Keratinocyte (primary cell): ENCODE measurements at regions not wholly inside any gene's neighbourhood (a gene's known extent, or its start where the extent isn't known, plus 50 kb on each side); places are given as distances from the start of the nearest gene placed in this dataset.

Source experiments
- CTCF ChIP-seq, 3 experiments: IDR thresholded peaks in 1 of 3; conservative IDR thresholded peaks in 1 of 3; optimal IDR thresholded peaks in 1 of 3; 2 replicates in 2 of 3; 3 replicates in 1 of 3; pipeline versions ENCODE3 to v1.5.1; 2011; ENCODE audit warnings: low read length in 3 of 3, mild to moderate bottlenecking in 3 of 3, moderate library complexity in 2 of 3, control low read depth in 1 of 3, inconsistent platforms in 1 of 3; ENCODE audit not compliant: insufficient read depth in 2 of 3; ENCODE audit errors: extremely low read depth in 1 of 3
- EZH2 ChIP-seq: IDR thresholded peaks from one replicate; pipeline ENCODE4 v1.6.1; 2012; ENCODE audit warnings: inconsistent platforms, mild to moderate bottlenecking, low read length, moderate library complexity

GRCh38 chrX:104376937-104377336, 122.2 kb upstream of the ESX1 start:
- TF ChIP-seq CTCF (optimal IDR thresholded peaks at IDR 0.05 in 1 of 3, IDR thresholded peaks at IDR 0.05 in 1 of 3, conservative IDR thresholded peaks at IDR 0.05 in 1 of 3; ENCODE audit: extremely low read depth in 1 of 3, insufficient read depth in 2 of 3, low read length in 3 of 3) (no peak), EZH2 (no peak)
